SK-N-SH (cell line): ENCODE measurements at regions not wholly inside any gene's neighbourhood (a gene's known extent, or its start where the extent isn't known, plus 50 kb on each side); places are given as distances from the start of the nearest gene placed in this dataset.

Experiments
- CTCF ChIA-PET: fragments of 300-600, 350-600 bp; formaldehyde crosslinking; extraction: SDS; loops from one replicate; lab custom pipeline; 2021; lab: Yijun Ruan, JAX
- POLR2A ChIA-PET: fragments of 350-600 bp; sonication (Branson Sonifier 250); formaldehyde crosslinking; extraction: SDS; loops from one replicate; lab custom pipeline; 2020; ENCODE audit warnings: antibody characterized with exemption, inconsistent platforms; lab: Yijun Ruan, JAX
- DNase-seq: peaks from one replicate; pipeline ENCODE4 v3.0.0; 2012
- H2AFZ ChIP-seq: fragments of 200-600 bp; sonication (generic); 2 replicates; pipeline ENCODE4 v1.8.1; 2016; ENCODE audit warnings: antibody characterized with exemption, mild to moderate bottlenecking, low read depth
- H3F3A ChIP-seq: fragments of 200-600 bp; sonication (generic); replicated peaks from 2 replicates; pipeline ENCODE3; 2016; ENCODE audit warnings: antibody characterized with exemption, mild to moderate bottlenecking; ENCODE audit not compliant: insufficient read depth
- H3K27ac ChIP-seq, 2 experiments: fragments of 200-500 bp in 1 of 2; fragments of 200-600 bp in 1 of 2; sonication (Bioruptor generic) in 1 of 2; sonication (generic), shearing (Covaris generic) in 1 of 2; 2 replicates each; pipeline versions ENCODE4 v1.5.1 to v1.6.1; 2014 to 2016; ENCODE audit warnings: low read depth in 2 of 2, inconsistent platforms in 1 of 2, low read length in 1 of 2, mild to moderate bottlenecking in 1 of 2, mixed read lengths in 1 of 2
- H3K27me3 ChIP-seq: fragments of 200-600 bp; sonication (generic), shearing (Covaris generic); 2 replicates; pipeline ENCODE4 v1.6.1; 2016; ENCODE audit warnings: mixed run types; ENCODE audit not compliant: insufficient read depth
- H3K36me3 ChIP-seq, 2 experiments: fragments of 200-500 bp in 1 of 2; fragments of 200-600 bp in 1 of 2; sonication (Bioruptor generic) in 1 of 2; sonication (generic) in 1 of 2; replicated peaks in 1 of 2; 2 replicates each; pipeline versions ENCODE3 to v1.5.1; 2014 to 2016; ENCODE audit warnings: low read length in 1 of 2, mild to moderate bottlenecking in 1 of 2; ENCODE audit not compliant: insufficient read depth in 2 of 2, control insufficient read depth in 1 of 2
- H3K4me1 ChIP-seq, 2 experiments: fragments of 200-500 bp in 1 of 2; fragments of 200-600 bp in 1 of 2; sonication (Bioruptor generic) in 1 of 2; sonication (generic), shearing (Covaris generic) in 1 of 2; 2 replicates each; pipeline versions ENCODE4 v1.5.1 to v1.6.1; 2014 to 2016; ENCODE audit warnings: low read depth in 1 of 2, low read length in 1 of 2, mixed run types in 1 of 2; ENCODE audit not compliant: insufficient read depth in 2 of 2, control insufficient read depth in 1 of 2
- H3K4me2 ChIP-seq: fragments of 200-600 bp; sonication (generic), shearing (Covaris generic); 2 replicates; pipeline ENCODE4 v1.6.1; 2017; ENCODE audit warnings: mixed run types
- H3K4me3 ChIP-seq, 2 experiments: fragments of 200-500 bp in 1 of 2; fragments of 200-600 bp in 1 of 2; sonication (Bioruptor generic) in 1 of 2; sonication (generic), shearing (Covaris generic) in 1 of 2; 2 replicates each; pipeline versions ENCODE4 v1.5.1 to v1.8.1; 2014 to 2016; ENCODE audit warnings: low read depth in 2 of 2, inconsistent platforms in 1 of 2, low read length in 1 of 2, mild to moderate bottlenecking in 1 of 2, mixed read lengths in 1 of 2, moderate library complexity in 1 of 2
- H3K79me2 ChIP-seq: fragments of 200-600 bp; sonication (generic); 2 replicates; pipeline ENCODE4 v1.8.1; 2017; ENCODE audit warnings: mild to moderate bottlenecking; ENCODE audit not compliant: insufficient read depth
- H3K9ac ChIP-seq: fragments of 200-600 bp; sonication (generic); 2 replicates; pipeline ENCODE4 v1.6.1; 2017; ENCODE audit warnings: mixed run types
- H3K9me2 ChIP-seq: fragments of 200-600 bp; sonication (generic); 2 replicates; pipeline ENCODE4 v1.6.1; 2017; ENCODE audit warnings: mixed run types
- H3K9me3 ChIP-seq: fragments of 200-600 bp; sonication (generic); 2 replicates; pipeline ENCODE4 v1.6.1; 2017; ENCODE audit warnings: mixed run types, mild to moderate bottlenecking, moderate library complexity
- H4K20me1 ChIP-seq: fragments of 200-600 bp; sonication (generic); 2 replicates; pipeline ENCODE4 v1.6.1; 2017; ENCODE audit warnings: mild to moderate bottlenecking, mixed run types; ENCODE audit not compliant: insufficient read depth
- CTCF ChIP-seq: fragments of 200-600 bp; sonication (generic); IDR thresholded peaks from 2 replicates; pipeline ENCODE4 v1.6.1; 2017; ENCODE audit warnings: antibody characterized with exemption, mild to moderate bottlenecking, moderate library complexity
- ELF1 ChIP-seq: IDR thresholded peaks from 2 replicates; pipeline ENCODE4 v1.4.0; 2012
- EZH2phosphoT487 ChIP-seq: fragments of 200-600 bp; sonication (generic); IDR thresholded peaks from 2 replicates; pipeline ENCODE4 v1.6.1; 2017; ENCODE audit warnings: low read depth, mixed run types, mild to moderate bottlenecking, antibody characterized with exemption, moderate library complexity, borderline replicate concordance
- FOSL2 ChIP-seq: IDR thresholded peaks from 2 replicates; pipeline ENCODE4 v1.4.0; 2012; ENCODE audit warnings: low read depth, mild to moderate bottlenecking, moderate library complexity, borderline replicate concordance
- FOXJ3 ChIP-seq: sonication (generic); formaldehyde crosslinking; IDR thresholded peaks from 2 replicates; pipeline ENCODE4 v1.5.1; 2020; ENCODE audit warnings: mild to moderate bottlenecking, missing genetic modification reagents
- GABPA ChIP-seq: IDR thresholded peaks from 2 replicates; pipeline ENCODE4 v1.4.0; 2012; ENCODE audit warnings: low read depth, mild to moderate bottlenecking
- GATA2 ChIP-seq: sonication (generic); formaldehyde crosslinking; IDR thresholded peaks from 2 replicates; pipeline ENCODE4 v1.5.0; 2020; ENCODE audit warnings: mild to moderate bottlenecking, missing genetic modification reagents
- MAX ChIP-seq: IDR thresholded peaks from 2 replicates; pipeline ENCODE4 v1.4.0; 2012; ENCODE audit warnings: low read depth
- NFIC ChIP-seq: IDR thresholded peaks from 2 replicates; pipeline ENCODE4 v1.4.0; 2012; ENCODE audit warnings: borderline replicate concordance
- PBX3 ChIP-seq: IDR thresholded peaks from 2 replicates; pipeline ENCODE4; 2012
- POLR2AphosphoS5 ChIP-seq: IDR thresholded peaks from 2 replicates; pipeline ENCODE4 v1.6.1; 2012; ENCODE audit warnings: low read depth, low read length
- RAD21 ChIP-seq: IDR thresholded peaks from 2 replicates; pipeline ENCODE4 v1.6.1; 2012; ENCODE audit warnings: mild to moderate bottlenecking, low read length
- RCOR1 ChIP-seq: fragments of 150-350 bp; IDR thresholded peaks from 2 replicates; pipeline ENCODE4 v1.6.1; 2017; ENCODE audit warnings: antibody characterized with exemption, low read length
- RXRA ChIP-seq: IDR thresholded peaks from 2 replicates; pipeline ENCODE4 v1.4.0; 2012; ENCODE audit warnings: low read depth, mild to moderate bottlenecking, borderline replicate concordance
- SIN3A ChIP-seq: IDR thresholded peaks from 2 replicates; pipeline ENCODE4 v1.6.1; 2012; ENCODE audit warnings: low read depth, mild to moderate bottlenecking, low read length, moderate library complexity, borderline replicate concordance
- TAF1 ChIP-seq: IDR thresholded peaks from 2 replicates; pipeline ENCODE4 v1.6.1; 2012; ENCODE audit warnings: low read depth, mild to moderate bottlenecking, low read length, moderate library complexity, borderline replicate concordance
- TCF12 ChIP-seq: IDR thresholded peaks from 2 replicates; pipeline ENCODE4 v1.4.0; 2012
- USF2 ChIP-seq: fragments of 150-350 bp; IDR thresholded peaks from 2 replicates; pipeline ENCODE4 v1.6.1; 2017; ENCODE audit warnings: antibody characterized with exemption, low read length, low read depth, borderline replicate concordance
- YY1 ChIP-seq: IDR thresholded peaks from 2 replicates; pipeline ENCODE4 v1.4.0; 2012; ENCODE audit warnings: low read depth, mild to moderate bottlenecking
- ZBTB33 ChIP-seq: IDR thresholded peaks from 2 replicates; pipeline ENCODE4 v1.4.0; 2012; ENCODE audit warnings: low read depth, borderline replicate concordance
- WGBS: methylation state at CpG from one replicate; pipeline ENCODE4 v1.1.6; 2017; ENCODE audit warnings: low lambda C conversion rate; 5-methylcytosine and 5-hydroxymethylcytosine counted together

- H3K27ac ChIP-seq: no peak overlapping the region
Observed at GRCh38 chr14:94702629-94703028, 67.3 kb downstream of the GSC start.

More at GRCh38 chr14:94702629-94703028, 67.3 kb downstream of the GSC start:
- no peaks in the 10 kb centered on the region for H4K20me1 ChIP-seq
- H3K9ac ChIP-seq: no peak overlapping the region
- CTCF ChIA-PET: interaction anchor here (0.9 to 1.9 kb wide), 4 partner anchors 12 to 729 kb away, joined by 3 to 7 read pairs (median 4); no protein-coding TSS in a partner anchor
- no peaks in the 10 kb centered on the region for H3K4me1 ChIP-seq
- DNase-seq: no peak
- no peaks in the 10 kb centered on the region for H3K79me2 ChIP-seq
- no peak overlapping the region for H3K4me3 ChIP-seq
- POLR2A ChIA-PET: no interaction called here
- no peak overlapping the region for H2AFZ ChIP-seq
- H3K27me3 ChIP-seq: no peaks in the 10 kb centered on the region
- no peak overlapping the region for H3K4me2 ChIP-seq
- no peaks in the 10 kb centered on the region for H3K9me3 ChIP-seq
- no peaks in the 10 kb centered on the region for H3K36me3 ChIP-seq
- TF ChIP-seq TAF1: no peak
- TF ChIP-seq USF2: no peak
- no peak for TF ChIP-seq EZH2phosphoT487
- TF ChIP-seq RXRA: no peak
- no peak for TF ChIP-seq TCF12
- no peak for TF ChIP-seq NFIC
- no peak for TF ChIP-seq ELF1
- TF ChIP-seq GATA2 (CRISPR knock-in tag): no peak
- no peak for TF ChIP-seq FOXJ3 (CRISPR knock-in tag)
- no peak for TF ChIP-seq CTCF
- TF ChIP-seq PBX3: no peak
- no peak for TF ChIP-seq RAD21
- TF ChIP-seq SIN3A: no peak
- no peak for TF ChIP-seq MAX
- TF ChIP-seq GABPA: no peak
- no peak for TF ChIP-seq POLR2AphosphoS5
- TF ChIP-seq FOSL2: no peak
- TF ChIP-seq YY1: no peak
- TF ChIP-seq ZBTB33: no peak
- no peak for TF ChIP-seq RCOR1
- TF ChIP-seq, all 33 proteins: peak for 0
- Histone ChIP-seq H3F3A (no peaks in the 10 kb centered on the region), H3K9me2 (no peaks in the 10 kb centered on the region)
- 44% methylated on average over 2 of the region's 2 CpGs for WGBS
